ENCODE measurements at regions not wholly inside any gene's neighbourhood (a gene's known extent, or its start where the extent isn't known, plus 50 kb on each side); places are given as distances from the start of the nearest gene placed in this dataset.

- H3K4me3 ChIP-seq (ENCODE audit: low read length in 2 of 2), result no peak overlapping the region
- no peak overlapping the region for H3K9ac ChIP-seq (ENCODE audit: low read length in 2 of 2)
- no peaks in the 10 kb centered on the region for H3K9me3 ChIP-seq (ENCODE audit: control insufficient read depth in 2 of 2, low read length in 2 of 2)
- H3K4me1 ChIP-seq (ENCODE audit: control insufficient read depth, insufficient read depth, low read length), result no peaks in the 10 kb centered on the region
- H3K27ac ChIP-seq (ENCODE audit: low read length), result no peak overlapping the region
- H3K36me3 ChIP-seq (ENCODE audit: control insufficient read depth in 2 of 2, insufficient read depth in 2 of 2, low read length in 2 of 2), result no peaks in the 10 kb centered on the region
- no peaks in the 10 kb centered on the region for H3K27me3 ChIP-seq (ENCODE audit: control insufficient read depth in 1 of 2, insufficient read depth in 2 of 2, low read length in 2 of 2)
Measured at GRCh38 chr2:34892256-34892655, 1293.2 kb upstream of the FAM98A start.

GRCh38 chr2:34875091-34875745 is 1276.1 kb upstream of the FAM98A start:
- peak overlapping the region in 1 of 2 donors; percentile 10 for H3K4me3 ChIP-seq (ENCODE audit: low read length in 2 of 2)
- H3K27ac ChIP-seq (ENCODE audit: low read length), result no peak overlapping the region
- no peaks in the 10 kb centered on the region for H3K27me3 ChIP-seq (ENCODE audit: control insufficient read depth in 1 of 2, insufficient read depth in 2 of 2, low read length in 2 of 2)
- no peaks in the 10 kb centered on the region for H3K36me3 ChIP-seq (ENCODE audit: control insufficient read depth in 2 of 2, insufficient read depth in 2 of 2, low read length in 2 of 2)
- H3K4me1 ChIP-seq (ENCODE audit: control insufficient read depth, insufficient read depth, low read length), result no peaks in the 10 kb centered on the region
- no peak overlapping the region for H3K9ac ChIP-seq (ENCODE audit: low read length in 2 of 2)
- no peaks in the 10 kb centered on the region for H3K9me3 ChIP-seq (ENCODE audit: control insufficient read depth in 2 of 2, low read length in 2 of 2)

GRCh38 chr2:34853646-34854045 is 1254.5 kb upstream of the FAM98A start:
- H3K36me3 ChIP-seq (ENCODE audit: control insufficient read depth in 2 of 2, insufficient read depth in 2 of 2, low read length in 2 of 2), result no peaks in the 10 kb centered on the region
- no peak overlapping the region for H3K9ac ChIP-seq (ENCODE audit: low read length in 2 of 2)
- H3K27ac ChIP-seq (ENCODE audit: low read length), result no peak overlapping the region
- peaks cover 0 to 5% of the 10 kb centered on the region in 2 donors for H3K9me3 ChIP-seq (ENCODE audit: control insufficient read depth in 2 of 2, low read length in 2 of 2)
- H3K4me1 ChIP-seq (ENCODE audit: control insufficient read depth, insufficient read depth, low read length), result no peaks in the 10 kb centered on the region
- H3K27me3 ChIP-seq (ENCODE audit: control insufficient read depth in 1 of 2, insufficient read depth in 2 of 2, low read length in 2 of 2), result no peaks in the 10 kb centered on the region
- no peak overlapping the region for H3K4me3 ChIP-seq (ENCODE audit: low read length in 2 of 2)

- Histone ChIP-seq H3K4me3 (ENCODE audit: low read length in 2 of 2) (no peak overlapping the region), H3K9ac (ENCODE audit: low read length in 2 of 2) (no peak overlapping the region), H3K27ac (ENCODE audit: low read length) (no peak overlapping the region), H3K27me3 (ENCODE audit: control insufficient read depth in 1 of 2, insufficient read depth in 2 of 2, low read length in 2 of 2) (no peaks in the 10 kb centered on the region), H3K9me3 (ENCODE audit: control insufficient read depth in 2 of 2, low read length in 2 of 2) (peaks cover 0 to 5% of the 10 kb centered on the region in 2 donors), H3K36me3 (ENCODE audit: control insufficient read depth in 2 of 2, insufficient read depth in 2 of 2, low read length in 2 of 2) (no peaks in the 10 kb centered on the region), H3K4me1 (ENCODE audit: control insufficient read depth, insufficient read depth, low read length) (no peaks in the 10 kb centered on the region)
Measured at GRCh38 chr2:34851804-34852203, 1252.7 kb upstream of the FAM98A start.

GRCh38 chr2:34849827-34850226 is 1250.7 kb upstream of the FAM98A start:
- no peak overlapping the region for H3K9ac ChIP-seq (ENCODE audit: low read length in 2 of 2)
- H3K4me3 ChIP-seq (ENCODE audit: low read length in 2 of 2), result no peak overlapping the region
- H3K36me3 ChIP-seq (ENCODE audit: control insufficient read depth in 2 of 2, insufficient read depth in 2 of 2, low read length in 2 of 2), result no peaks in the 10 kb centered on the region
- no peaks in the 10 kb centered on the region for H3K4me1 ChIP-seq (ENCODE audit: control insufficient read depth, insufficient read depth, low read length)
- H3K9me3 ChIP-seq (ENCODE audit: control insufficient read depth in 2 of 2, low read length in 2 of 2), result peaks cover 0 to 1% of the 10 kb centered on the region in 2 donors
- no peaks in the 10 kb centered on the region for H3K27me3 ChIP-seq (ENCODE audit: control insufficient read depth in 1 of 2, insufficient read depth in 2 of 2, low read length in 2 of 2)
- H3K27ac ChIP-seq (ENCODE audit: low read length), result no peak overlapping the region

GRCh38 chr2:34848691-34849090 is 1249.6 kb upstream of the FAM98A start:
- Histone ChIP-seq H3K9me3 (ENCODE audit: control insufficient read depth in 2 of 2, low read length in 2 of 2) (no peaks in the 10 kb centered on the region), H3K4me1 (ENCODE audit: control insufficient read depth, insufficient read depth, low read length) (no peaks in the 10 kb centered on the region), H3K27me3 (ENCODE audit: control insufficient read depth in 1 of 2, insufficient read depth in 2 of 2, low read length in 2 of 2) (no peaks in the 10 kb centered on the region), H3K27ac (ENCODE audit: low read length) (no peak overlapping the region), H3K36me3 (ENCODE audit: control insufficient read depth in 2 of 2, insufficient read depth in 2 of 2, low read length in 2 of 2) (no peaks in the 10 kb centered on the region), H3K9ac (ENCODE audit: low read length in 2 of 2) (no peak overlapping the region), H3K4me3 (ENCODE audit: low read length in 2 of 2) (no peak overlapping the region)

- Histone ChIP-seq H3K9me3 (ENCODE audit: control insufficient read depth in 2 of 2, low read length in 2 of 2) (no peaks in the 10 kb centered on the region), H3K4me1 (ENCODE audit: control insufficient read depth, insufficient read depth, low read length) (no peaks in the 10 kb centered on the region), H3K4me3 (ENCODE audit: low read length in 2 of 2) (no peak overlapping the region), H3K27me3 (ENCODE audit: control insufficient read depth in 1 of 2, insufficient read depth in 2 of 2, low read length in 2 of 2) (no peaks in the 10 kb centered on the region), H3K9ac (ENCODE audit: low read length in 2 of 2) (no peak overlapping the region), H3K27ac (ENCODE audit: low read length) (no peak overlapping the region), H3K36me3 (ENCODE audit: control insufficient read depth in 2 of 2, insufficient read depth in 2 of 2, low read length in 2 of 2) (no peaks in the 10 kb centered on the region)
Measured at GRCh38 chr2:34848132-34848531, 1249.0 kb upstream of the FAM98A start.

- no peaks in the 10 kb centered on the region for H3K36me3 ChIP-seq (ENCODE audit: control insufficient read depth in 2 of 2, insufficient read depth in 2 of 2, low read length in 2 of 2)
- no peaks in the 10 kb centered on the region for H3K9me3 ChIP-seq (ENCODE audit: control insufficient read depth in 2 of 2, low read length in 2 of 2)
- no peaks in the 10 kb centered on the region for H3K27me3 ChIP-seq (ENCODE audit: control insufficient read depth in 1 of 2, insufficient read depth in 2 of 2, low read length in 2 of 2)
- H3K9ac ChIP-seq (ENCODE audit: low read length in 2 of 2), result no peak overlapping the region
- no peak overlapping the region for H3K27ac ChIP-seq (ENCODE audit: low read length)
- no peak overlapping the region for H3K4me3 ChIP-seq (ENCODE audit: low read length in 2 of 2)
- no peaks in the 10 kb centered on the region for H3K4me1 ChIP-seq (ENCODE audit: control insufficient read depth, insufficient read depth, low read length)
Measured at GRCh38 chr2:34844629-34845028, 1245.5 kb upstream of the FAM98A start.

GRCh38 chr2:34838408-34838807 is 1239.3 kb upstream of the FAM98A start:
- Histone ChIP-seq H3K36me3 (ENCODE audit: control insufficient read depth in 2 of 2, insufficient read depth in 2 of 2, low read length in 2 of 2) (no peaks in the 10 kb centered on the region), H3K27me3 (ENCODE audit: control insufficient read depth in 1 of 2, insufficient read depth in 2 of 2, low read length in 2 of 2) (no peaks in the 10 kb centered on the region), H3K27ac (ENCODE audit: low read length) (no peak overlapping the region), H3K9me3 (ENCODE audit: control insufficient read depth in 2 of 2, low read length in 2 of 2) (no peaks in the 10 kb centered on the region), H3K9ac (ENCODE audit: low read length in 2 of 2) (no peak overlapping the region), H3K4me1 (ENCODE audit: control insufficient read depth, insufficient read depth, low read length) (no peaks in the 10 kb centered on the region), H3K4me3 (ENCODE audit: low read length in 2 of 2) (no peak overlapping the region)

- H3K27ac ChIP-seq (ENCODE audit: low read length), result no peak overlapping the region
- H3K4me3 ChIP-seq (ENCODE audit: low read length in 2 of 2), result no peak overlapping the region
- no peaks in the 10 kb centered on the region for H3K9me3 ChIP-seq (ENCODE audit: control insufficient read depth in 2 of 2, low read length in 2 of 2)
- no peaks in the 10 kb centered on the region for H3K27me3 ChIP-seq (ENCODE audit: control insufficient read depth in 1 of 2, insufficient read depth in 2 of 2, low read length in 2 of 2)
- H3K36me3 ChIP-seq (ENCODE audit: control insufficient read depth in 2 of 2, insufficient read depth in 2 of 2, low read length in 2 of 2), result no peaks in the 10 kb centered on the region
- no peak overlapping the region for H3K9ac ChIP-seq (ENCODE audit: low read length in 2 of 2)
- no peaks in the 10 kb centered on the region for H3K4me1 ChIP-seq (ENCODE audit: control insufficient read depth, insufficient read depth, low read length)
Measured at GRCh38 chr2:34836361-34836760, 1237.3 kb upstream of the FAM98A start.

GRCh38 chr2:34831096-34831495 is 1232.0 kb upstream of the FAM98A start:
- Histone ChIP-seq H3K9ac (ENCODE audit: low read length in 2 of 2) (no peak overlapping the region), H3K4me3 (ENCODE audit: low read length in 2 of 2) (no peak overlapping the region), H3K9me3 (ENCODE audit: control insufficient read depth in 2 of 2, low read length in 2 of 2) (no peaks in the 10 kb centered on the region), H3K4me1 (ENCODE audit: control insufficient read depth, insufficient read depth, low read length) (no peaks in the 10 kb centered on the region), H3K27me3 (ENCODE audit: control insufficient read depth in 1 of 2, insufficient read depth in 2 of 2, low read length in 2 of 2) (no peaks in the 10 kb centered on the region), H3K27ac (ENCODE audit: low read length) (no peak overlapping the region), H3K36me3 (ENCODE audit: control insufficient read depth in 2 of 2, insufficient read depth in 2 of 2, low read length in 2 of 2) (no peaks in the 10 kb centered on the region)
